NB4 (cell line): ENCODE measurements at regions not wholly inside any gene's neighbourhood (a gene's known extent, or its start where the extent isn't known, plus 50 kb on each side); places are given as distances from the start of the nearest gene placed in this dataset.

Experiments
- CTCF ChIP-seq: IDR thresholded peaks from one replicate; pipeline ENCODE4 v1.5.1; 2012; ENCODE audit warnings: low read depth, low read length
- POLR2A ChIP-seq: IDR thresholded peaks from 2 replicates; pipeline ENCODE4 v1.6.1; 2011; ENCODE audit warnings: mild to moderate bottlenecking; ENCODE audit not compliant: insufficient read length; ENCODE audit errors: extremely low read depth
- TF ChIP-seq, protein P1 (sequence below): IDR thresholded peaks from 2 replicates; pipeline ENCODE4 v1.6.1; 2011; ENCODE audit warnings: low read depth, low read length

- TF ChIP-seq CTCF: no peak
- TF ChIP-seq, protein P1, sequence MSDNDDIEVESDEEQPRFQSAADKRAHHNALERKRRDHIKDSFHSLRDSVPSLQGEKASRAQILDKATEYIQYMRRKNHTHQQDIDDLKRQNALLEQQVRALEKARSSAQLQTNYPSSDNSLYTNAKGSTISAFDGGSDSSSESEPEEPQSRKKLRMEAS: no peak
- no peak for TF ChIP-seq POLR2A
Observed at GRCh38 chr2:163319006-163319405, 416.8 kb downstream of the FIGN start.
